CD14-positive monocyte (primary cell): ENCODE measurements at regions not wholly inside any gene's neighbourhood (a gene's known extent, or its start where the extent isn't known, plus 50 kb on each side); places are given as distances from the start of the nearest gene placed in this dataset.

Experiments used
- DNase-seq, 3 donors: peaks; one replicate each; pipeline ENCODE4 v3.0.0-alpha.2; 2011 to 2022
- H2AFZ ChIP-seq: 2 replicates; pipeline ENCODE4 v1.6.0; 2012; ENCODE audit warnings: mild to moderate bottlenecking, low read depth, low read length, inconsistent platforms; ENCODE audit not compliant: insufficient read depth, poor library complexity, severe bottlenecking
- H3K27ac ChIP-seq, 2 donors: 1 replicate in 1 of 2; 2 replicates in 1 of 2; pipeline ENCODE4 v1.5.1; 2012 to 2013; ENCODE audit warnings: low read length in 2 of 2, control low read depth in 1 of 2, inconsistent platforms in 1 of 2, low read depth in 1 of 2, mild to moderate bottlenecking in 1 of 2
- H3K27me3 ChIP-seq, 2 donors: one replicate each; pipeline versions ENCODE4 v1.6.0 to v1.6.1; 2011 to 2013; ENCODE audit warnings: low read length in 2 of 2; ENCODE audit not compliant: control insufficient read depth in 2 of 2, insufficient read depth in 2 of 2
- H3K36me3 ChIP-seq, 2 donors: replicated peaks in 1 of 2; 1 replicate in 1 of 2; 2 replicates in 1 of 2; pipeline versions ENCODE4 v1.5.1 to v1.6.1; 2012 to 2013; ENCODE audit warnings: low read length in 2 of 2, control low read depth in 1 of 2, inconsistent platforms in 1 of 2, mild to moderate bottlenecking in 1 of 2; ENCODE audit not compliant: insufficient read depth in 2 of 2, control insufficient read depth in 1 of 2
- H3K4me1 ChIP-seq, 2 donors: 1 replicate in 1 of 2; 2 replicates in 1 of 2; pipeline versions ENCODE4 v1.5.1 to v1.6.1; 2012 to 2013; ENCODE audit warnings: low read length in 2 of 2, control low read depth in 1 of 2, inconsistent platforms in 1 of 2, mild to moderate bottlenecking in 1 of 2, moderate library complexity in 1 of 2; ENCODE audit not compliant: insufficient read depth in 2 of 2, control insufficient read depth in 1 of 2
- H3K4me2 ChIP-seq: replicated peaks from 2 replicates; pipeline ENCODE3; 2012; ENCODE audit warnings: low read length, moderate library complexity, mild to moderate bottlenecking; ENCODE audit not compliant: poor library complexity, severe bottlenecking; ENCODE audit errors: extremely low read depth
- H3K4me3 ChIP-seq, 3 experiments: fragments of 200-600 bp in 1 of 3; sonication (generic) in 1 of 3; replicated peaks in 1 of 3; 1 replicate in 2 of 3; 2 replicates in 1 of 3; pipeline ENCODE4 v1.5.1; 2011 to 2013; ENCODE audit warnings: low read length in 3 of 3, mild to moderate bottlenecking in 3 of 3, control low read depth in 2 of 3, low read depth in 2 of 3, inconsistent platforms in 1 of 3, moderate library complexity in 1 of 3
- H3K79me2 ChIP-seq: 2 replicates; pipeline ENCODE4 v1.6.0; 2012; ENCODE audit warnings: mild to moderate bottlenecking, control low read depth, inconsistent platforms, low read length, moderate library complexity; ENCODE audit not compliant: insufficient read depth
- H3K9ac ChIP-seq: 2 replicates; pipeline ENCODE4 v1.6.0; 2017; ENCODE audit warnings: low read length, mild to moderate bottlenecking; ENCODE audit not compliant: insufficient read depth, poor library complexity, severe bottlenecking
- H3K9me3 ChIP-seq, 2 donors: replicated peaks in 1 of 2; 1 replicate in 1 of 2; 2 replicates in 1 of 2; pipeline versions ENCODE4 v1.5.1 to v1.6.1; 2012 to 2013; ENCODE audit warnings: low read length in 2 of 2, control low read depth in 1 of 2; ENCODE audit not compliant: control insufficient read depth in 1 of 2, insufficient read depth in 1 of 2
- H4K20me1 ChIP-seq: 2 replicates; pipeline ENCODE4 v1.6.0; 2012; ENCODE audit warnings: mild to moderate bottlenecking, low read length, control low read depth, moderate library complexity; ENCODE audit not compliant: insufficient read depth
- H3K27ac Mint-ChIP-seq, 7 donors: one replicate each; pipeline ENCODE4 v1.8.0; 2020; ENCODE audit warnings: mild to moderate bottlenecking in 7 of 7, mixed read lengths in 7 of 7, moderate library complexity in 6 of 7, inconsistent platforms in 2 of 7
- H3K27me3 Mint-ChIP-seq, 3 donors: one replicate each; pipeline ENCODE4 v1.8.0; 2021 to 2022; ENCODE audit warnings: low read depth in 3 of 3, mild to moderate bottlenecking in 3 of 3, mixed read lengths in 3 of 3, moderate library complexity in 3 of 3, inconsistent platforms in 1 of 3
- H3K36me3 Mint-ChIP-seq, 2 donors: one replicate each; pipeline ENCODE4 v1.8.0; 2020; ENCODE audit warnings: mixed read lengths in 2 of 2, inconsistent platforms in 1 of 2, mild to moderate bottlenecking in 1 of 2
- H3K4me1 Mint-ChIP-seq: one replicate; pipeline ENCODE4 v1.8.0; 2020; ENCODE audit warnings: mild to moderate bottlenecking, mixed read lengths
- H3K4me3 Mint-ChIP-seq, 2 donors: one replicate each; pipeline ENCODE4 v1.8.0; 2020; ENCODE audit warnings: mild to moderate bottlenecking in 2 of 2, mixed read lengths in 2 of 2, moderate library complexity in 1 of 2
- H3K9me3 Mint-ChIP-seq, 7 donors: one replicate each; pipeline ENCODE4 v1.8.0; 2020 to 2022; ENCODE audit warnings: mixed read lengths in 7 of 7, mild to moderate bottlenecking in 6 of 7, moderate library complexity in 6 of 7, inconsistent platforms in 2 of 7
- CTCF ChIP-seq: fragments of 200-600 bp; IDR thresholded peaks from one replicate; pipeline ENCODE4 v1.8.0; 2022; ENCODE audit warnings: antibody characterized with exemption, mild to moderate bottlenecking
- WGBS: methylation state at CpG from one replicate; pipeline ENCODE4 v1.1.5; 2013; ENCODE audit warnings: missing lambda C conversion rate; ENCODE audit not compliant: insufficient coverage; 5-methylcytosine and 5-hydroxymethylcytosine counted together
- intact Hi-C, 2 donors: fragments of 100-400 bp; cut with micrococcal nuclease; formaldehyde crosslinking; loops; one replicate each; pipeline versions ENCODE4 v1.15.0 to v1.15.1; 2023

- Histone ChIP-seq H3K36me3 (no peaks in the 10 kb centered on the region), H3K27ac (no peak overlapping the region), H4K20me1 (no peaks in the 10 kb centered on the region), H2AFZ (no peak overlapping the region), H3K79me2 (no peaks in the 10 kb centered on the region), H3K9me3 (no peaks in the 10 kb centered on the region), H3K4me1 (no peaks in the 10 kb centered on the region), H3K4me3 (no peak overlapping the region), H3K9ac (no peak overlapping the region), H3K27me3 (no peaks in the 10 kb centered on the region), H3K4me2 (no peak overlapping the region)
- 100% methylated on average over 1 of the region's 3 CpGs for WGBS
- Mint-ChIP-seq H3K27ac (no peak overlapping the region), H3K4me3 (no peak overlapping the region), H3K4me1 (no peaks in the 10 kb centered on the region), H3K27me3 (peaks cover 0 to 4% (median 2%) of the 10 kb centered on the region in 3 donors), H3K9me3 (peaks cover 0 to 2% (median 0%) of the 10 kb centered on the region in 7 donors), H3K36me3 (no peaks in the 10 kb centered on the region)
- no peak for TF ChIP-seq CTCF
- intact Hi-C loops, result no loop called here
- DNase-seq, result no peak
Observed at GRCh38 chr5:42061121-42061520, 136.0 kb downstream of the FBXO4 start.

- Histone ChIP-seq H3K9me3 (no peaks in the 10 kb centered on the region), H3K27me3 (no peaks in the 10 kb centered on the region), H4K20me1 (no peaks in the 10 kb centered on the region), H3K4me1 (no peaks in the 10 kb centered on the region), H3K4me2 (no peak overlapping the region), H2AFZ (no peak overlapping the region), H3K79me2 (no peaks in the 10 kb centered on the region), H3K27ac (no peak overlapping the region), H3K4me3 (no peak overlapping the region), H3K36me3 (no peaks in the 10 kb centered on the region), H3K9ac (no peak overlapping the region)
- Mint-ChIP-seq H3K27me3 (peaks cover 0 to 1% (median 1%) of the 10 kb centered on the region in 3 donors), H3K4me3 (no peak overlapping the region), H3K4me1 (no peaks in the 10 kb centered on the region), H3K27ac (no peak overlapping the region), H3K36me3 (no peaks in the 10 kb centered on the region), H3K9me3 (peaks cover 0 to 4% (median 0%) of the 10 kb centered on the region in 7 donors)
- intact Hi-C loops, result no loop called here
- TF ChIP-seq CTCF, result no peak
- DNase-seq, result no peak
Observed at GRCh38 chr5:42064821-42065220, 139.7 kb downstream of the FBXO4 start.
